Colonic mucosa (tissue), 4 donors: ENCODE measurements at regions not wholly inside any gene's neighbourhood (a gene's known extent, or its start where the extent isn't known, plus 50 kb on each side); places are given as distances from the start of the nearest gene placed in this dataset.

Experiments used
- DNase-seq: peaks from one replicate; pipeline ENCODE4 v3.0.0-alpha.2; 2020
- H3K27ac ChIP-seq: fragments of 200-600 bp; one replicate; pipeline ENCODE4 v1.8.0; 2021
- H3K27me3 ChIP-seq: fragments of 200-600 bp; one replicate; pipeline ENCODE4 v1.8.0; 2021
- H3K36me3 ChIP-seq: fragments of 200-600 bp; one replicate; pipeline ENCODE4 v1.8.0; 2021
- H3K4me1 ChIP-seq: fragments of 200-600 bp; one replicate; pipeline ENCODE4 v1.8.0; 2021; ENCODE audit warnings: mild to moderate bottlenecking
- H3K4me3 ChIP-seq: fragments of 200-600 bp; one replicate; pipeline ENCODE4 v1.8.0; 2021
- H3K9ac ChIP-seq, 2 donors: one replicate each; pipeline ENCODE4 v1.7.0; 2013; ENCODE audit warnings: control low read depth in 2 of 2, low read depth in 2 of 2, low read length in 2 of 2
- H3K9me3 ChIP-seq: fragments of 200-600 bp; one replicate; pipeline ENCODE4 v1.8.0; 2021
- CTCF ChIP-seq: fragments of 200-600 bp; IDR thresholded peaks from one replicate; pipeline ENCODE4 v1.8.0; 2022; ENCODE audit warnings: antibody characterized with exemption, mild to moderate bottlenecking
- intact Hi-C: fragments of 100-400 bp; cut with DNase I; formaldehyde crosslinking; loops from one replicate; pipeline ENCODE4 v1.14.1; 2022
- donor health status: healthy.
- donor health status: DM: no; HTN: no; CAD: no.
- donor health status: DM: no; HTN: no; CAD: no.

GRCh38 chr11:129292092-129292491 is 83.6 kb upstream of the BARX2 start:
- DNase-seq, result no peak
- intact Hi-C loops, result no loop called here
- no peaks in the 10 kb centered on the region for H3K27me3 ChIP-seq

GRCh38 chr11:129291546-129291945 is 84.1 kb upstream of the BARX2 start:
- TF ChIP-seq CTCF, result no peak
- Histone ChIP-seq H3K27ac (no peak overlapping the region), H3K36me3 (no peaks in the 10 kb centered on the region), H3K27me3 (no peaks in the 10 kb centered on the region), H3K9me3 (no peaks in the 10 kb centered on the region), H3K4me3 (no peak overlapping the region), H3K9ac (no peak overlapping the region), H3K4me1 (no peaks in the 10 kb centered on the region)
- DNase-seq, result no peak
- intact Hi-C loops, result no loop called here

More at GRCh38 chr11:129292092-129292491, 83.6 kb upstream of the BARX2 start:
- no peaks in the 10 kb centered on the region for H3K36me3 ChIP-seq
- no peaks in the 10 kb centered on the region for H3K4me1 ChIP-seq
- H3K9ac ChIP-seq, result no peak overlapping the region
- no peaks in the 10 kb centered on the region for H3K9me3 ChIP-seq
- TF ChIP-seq CTCF, result no peak
- H3K4me3 ChIP-seq, result no peak overlapping the region
- no peak overlapping the region for H3K27ac ChIP-seq

GRCh38 chr11:129290966-129291365 is 84.7 kb upstream of the BARX2 start:
- H3K27ac ChIP-seq, result no peak overlapping the region
- no peaks in the 10 kb centered on the region for H3K4me1 ChIP-seq
- intact Hi-C loops, result no loop called here
- no peak overlapping the region for H3K4me3 ChIP-seq
- no peak for TF ChIP-seq CTCF
- H3K9ac ChIP-seq, result no peak overlapping the region
- H3K27me3 ChIP-seq, result no peaks in the 10 kb centered on the region
- no peak for DNase-seq
- no peaks in the 10 kb centered on the region for H3K36me3 ChIP-seq
- no peaks in the 10 kb centered on the region for H3K9me3 ChIP-seq

GRCh38 chr11:129289350-129290040 is 86.2 kb upstream of the BARX2 start:
- DNase-seq, result no peak
- Histone ChIP-seq H3K4me1 (no peaks in the 10 kb centered on the region), H3K9ac (no peak overlapping the region), H3K36me3 (no peaks in the 10 kb centered on the region), H3K27ac (no peak overlapping the region), H3K9me3 (no peaks in the 10 kb centered on the region), H3K4me3 (no peak overlapping the region), H3K27me3 (no peaks in the 10 kb centered on the region)
- intact Hi-C loops, result no loop called here
- no peak for TF ChIP-seq CTCF

GRCh38 chr11:129287920-129288319 is 87.7 kb upstream of the BARX2 start:
- no peak overlapping the region for H3K27ac ChIP-seq
- TF ChIP-seq CTCF, result no peak
- H3K36me3 ChIP-seq, result no peaks in the 10 kb centered on the region
- DNase-seq, result no peak
- no peaks in the 10 kb centered on the region for H3K9me3 ChIP-seq
- intact Hi-C loops, result no loop called here
- H3K4me1 ChIP-seq, result peaks cover 3% of the 10 kb centered on the region
- H3K4me3 ChIP-seq, result no peak overlapping the region
- H3K9ac ChIP-seq, result no peak overlapping the region
- H3K27me3 ChIP-seq, result no peaks in the 10 kb centered on the region
